Trophoblast cell (in vitro differentiated cells and primary cell): ENCODE measurements at regions not wholly inside any gene's neighbourhood (a gene's known extent, or its start where the extent isn't known, plus 50 kb on each side); places are given as distances from the start of the nearest gene placed in this dataset.
"Not testable (repeated sequence)": the region's sequence is repeated elsewhere in the genome, so short reads cannot be mapped to it uniquely, and the experiment has no call there.

Experiments used
- DNase-seq, 2 donors: peaks; one replicate each; pipeline ENCODE4 v3.0.0-alpha.2; 2016
- H2AFZ ChIP-seq: 2 replicates; pipeline ENCODE4 v1.6.1; 2013; ENCODE audit warnings: low read length, moderate library complexity, mild to moderate bottlenecking; ENCODE audit not compliant: insufficient read depth, poor library complexity
- H2AK5ac ChIP-seq: 2 replicates; pipeline ENCODE4 v1.6.1; 2013; ENCODE audit warnings: mild to moderate bottlenecking, low read length
- H2BK120ac ChIP-seq: 2 replicates; pipeline ENCODE4 v1.6.1; 2013; ENCODE audit warnings: low read length, mild to moderate bottlenecking, moderate library complexity; ENCODE audit not compliant: insufficient read depth, poor library complexity
- H2BK12ac ChIP-seq: 2 replicates; pipeline ENCODE4 v1.6.1; 2013; ENCODE audit warnings: mild to moderate bottlenecking, low read length, moderate library complexity
- H2BK5ac ChIP-seq: 2 replicates; pipeline ENCODE4 v1.6.1; 2013; ENCODE audit warnings: low read length, low read depth, moderate library complexity, mild to moderate bottlenecking; ENCODE audit not compliant: poor library complexity
- H3K14ac ChIP-seq: 2 replicates; pipeline ENCODE4 v1.6.1; 2013; ENCODE audit warnings: mild to moderate bottlenecking, low read length
- H3K18ac ChIP-seq: 2 replicates; pipeline ENCODE4 v1.6.1; 2013; ENCODE audit warnings: mild to moderate bottlenecking, low read length
- H3K23ac ChIP-seq: 2 replicates; pipeline ENCODE4 v1.6.1; 2013; ENCODE audit warnings: low read length
- H3K27ac ChIP-seq: 2 replicates; pipeline ENCODE4 v1.5.1; 2013; ENCODE audit warnings: low read depth, mild to moderate bottlenecking, inconsistent platforms, low read length, moderate library complexity
- H3K27me3 ChIP-seq: 2 replicates; pipeline ENCODE4 v1.6.1; 2013; ENCODE audit warnings: inconsistent platforms, mild to moderate bottlenecking, low read length, moderate library complexity; ENCODE audit not compliant: insufficient read depth
- H3K36me3 ChIP-seq, 2 experiments: 1 replicate in 1 of 2; 2 replicates in 1 of 2; pipeline ENCODE4 v1.6.1; 2013; ENCODE audit warnings: low read length in 2 of 2, mild to moderate bottlenecking in 2 of 2, moderate library complexity in 1 of 2; ENCODE audit not compliant: insufficient read depth in 2 of 2, control insufficient read depth in 1 of 2
- H3K4ac ChIP-seq: 2 replicates; pipeline ENCODE4 v1.6.1; 2013; ENCODE audit warnings: low read depth, mild to moderate bottlenecking, low read length, moderate library complexity
- H3K4me1 ChIP-seq, 2 experiments: 1 replicate in 1 of 2; 2 replicates in 1 of 2; pipeline ENCODE4 v1.6.1; 2013; ENCODE audit warnings: low read length in 2 of 2, mild to moderate bottlenecking in 2 of 2, moderate library complexity in 1 of 2; ENCODE audit not compliant: insufficient read depth in 2 of 2, control insufficient read depth in 1 of 2
- H3K4me2 ChIP-seq: 2 replicates; pipeline ENCODE4 v1.6.1; 2013; ENCODE audit warnings: inconsistent platforms, mild to moderate bottlenecking, low read length, moderate library complexity
- H3K4me3 ChIP-seq: 2 replicates; pipeline ENCODE4 v1.5.1; 2013; ENCODE audit warnings: mild to moderate bottlenecking, low read depth, low read length, inconsistent platforms
- H3K79me1 ChIP-seq: one replicate; pipeline ENCODE4 v1.6.1; 2013; ENCODE audit warnings: low read length
- H3K79me2 ChIP-seq: 2 replicates; pipeline ENCODE4 v1.6.1; 2013; ENCODE audit warnings: low read length, mild to moderate bottlenecking; ENCODE audit not compliant: control insufficient read depth, insufficient read depth, poor library complexity
- H3K9ac ChIP-seq: 2 replicates; pipeline ENCODE4 v1.6.1; 2013; ENCODE audit warnings: mild to moderate bottlenecking, low read length
- H3K9me3 ChIP-seq: 2 replicates; pipeline ENCODE4 v1.6.1; 2013; ENCODE audit warnings: low read depth, mild to moderate bottlenecking, control low read depth, inconsistent platforms, low read length; ENCODE audit not compliant: insufficient read depth
- H4K12ac ChIP-seq: 2 replicates; pipeline ENCODE4 v1.6.1; 2013; ENCODE audit warnings: low read depth, mild to moderate bottlenecking, low read length, moderate library complexity
- H4K8ac ChIP-seq: 2 replicates; pipeline ENCODE4 v1.6.1; 2013; ENCODE audit warnings: low read depth, mild to moderate bottlenecking, low read length, moderate library complexity
- H4K91ac ChIP-seq: one replicate; pipeline ENCODE4 v1.6.1; 2013; ENCODE audit warnings: low read depth, mild to moderate bottlenecking, low read length, moderate library complexity
- WGBS: extraction: QIAGEN DNeasy Blood & Tissue Kit; methylation state at CpG from one replicate; pipeline ENCODE4 v1.1.7; 2013; ENCODE audit warnings: missing lambda C conversion rate; ENCODE audit not compliant: insufficient read length, insufficient coverage; ENCODE audit errors: extremely low coverage; 5-methylcytosine and 5-hydroxymethylcytosine counted together

DNA sequence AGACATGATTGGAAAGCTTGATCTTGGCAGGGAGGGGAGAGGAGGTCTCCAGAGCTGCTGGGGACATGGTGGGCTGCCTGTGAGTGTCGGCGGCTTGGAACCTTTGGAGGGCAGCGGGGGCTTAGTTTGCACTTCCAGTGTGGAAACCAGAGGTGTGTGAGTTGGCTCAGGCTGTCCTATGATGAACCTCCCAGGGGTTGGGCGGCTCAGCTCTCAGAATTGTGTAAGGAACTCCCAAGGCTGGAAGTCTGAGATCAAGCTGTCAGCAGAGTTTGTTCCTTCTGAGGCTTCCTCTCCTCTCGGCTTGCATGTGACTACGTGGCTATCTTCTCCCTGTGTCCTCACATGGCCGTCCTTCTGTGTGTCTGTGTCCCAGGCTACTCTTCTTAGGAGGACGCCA, 87.9 kb upstream of the B3GAT1 start:
- H3K4me1 ChIP-seq: no peaks in the 10 kb centered on the region
- no peak overlapping the region for H4K91ac ChIP-seq
- no peak overlapping the region for H4K8ac ChIP-seq
- H3K18ac ChIP-seq: no peak overlapping the region
- H3K23ac ChIP-seq: no peak overlapping the region
- WGBS: no CpG with 5 or more reads among the region's 8 CpGs
- H3K27me3 ChIP-seq: no peaks in the 10 kb centered on the region
- H3K36me3 ChIP-seq: no peaks in the 10 kb centered on the region
- no peak overlapping the region for H2AK5ac ChIP-seq
- no peak overlapping the region for H3K14ac ChIP-seq
- H3K27ac ChIP-seq: no peak overlapping the region
- H2BK5ac ChIP-seq: no peak overlapping the region
- no peaks in the 10 kb centered on the region for H3K79me2 ChIP-seq
- peaks cover 2% of the 10 kb centered on the region for H3K9me3 ChIP-seq
- no peak overlapping the region for H4K12ac ChIP-seq
- H2BK12ac ChIP-seq: no peak overlapping the region
- no peak overlapping the region for H3K4me2 ChIP-seq
- no peaks in the 10 kb centered on the region for H3K79me1 ChIP-seq
- H3K4me3 ChIP-seq: no peak overlapping the region
- H2AFZ ChIP-seq: no peak overlapping the region
- DNase-seq: no peak
- H2BK120ac ChIP-seq: no peak overlapping the region
- no peak overlapping the region for H3K9ac ChIP-seq
- H3K4ac ChIP-seq: no peak overlapping the region

GRCh38 chr11:134498326-134499139, 86.5 kb upstream of the B3GAT1 start:
- Histone ChIP-seq H3K23ac (no peak overlapping the region), H3K4me2 (no peak overlapping the region), H4K12ac (no peak overlapping the region), H4K91ac (no peak overlapping the region), H2AFZ (no peak overlapping the region), H3K79me1 (no peaks in the 10 kb centered on the region), H3K27me3 (no peaks in the 10 kb centered on the region), H4K8ac (no peak overlapping the region), H3K79me2 (no peaks in the 10 kb centered on the region), H2BK120ac (no peak overlapping the region), H3K18ac (no peak overlapping the region), H3K4me1 (no peaks in the 10 kb centered on the region), H2AK5ac (no peak overlapping the region), H2BK12ac (no peak overlapping the region), H3K4me3 (no peak overlapping the region), H3K9me3 (peaks cover 2% of the 10 kb centered on the region), H3K4ac (no peak overlapping the region), H3K36me3 (no peaks in the 10 kb centered on the region), H3K27ac (no peak overlapping the region), H3K9ac (no peak overlapping the region), H3K14ac (no peak overlapping the region), H2BK5ac (no peak overlapping the region)
- no CpG with 5 or more reads among the region's 19 CpGs for WGBS
- no peak for DNase-seq

DNA sequence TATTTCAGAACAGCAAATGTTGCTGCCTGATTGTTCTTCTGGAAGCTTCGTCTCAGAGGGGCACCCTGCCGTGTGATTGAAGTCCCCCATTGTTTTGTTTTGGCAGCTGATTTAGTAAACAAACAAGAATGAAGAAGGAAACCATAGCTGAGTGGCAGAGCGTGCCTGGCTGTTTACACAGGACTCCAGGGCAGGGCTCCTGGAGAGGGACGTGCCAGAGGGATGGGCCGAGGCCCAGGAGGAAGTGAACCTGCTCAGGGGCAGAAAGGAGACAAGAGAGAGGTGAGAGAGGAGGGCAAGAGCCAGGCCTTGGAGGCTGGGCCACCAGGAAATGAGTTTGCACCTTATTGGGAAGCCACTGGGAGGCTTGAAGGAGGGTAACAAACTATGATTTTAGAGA, 85.5 kb upstream of the B3GAT1 start:
- H4K91ac ChIP-seq: no peak overlapping the region
- H2BK120ac ChIP-seq: no peak overlapping the region
- H3K36me3 ChIP-seq: no peaks in the 10 kb centered on the region
- DNase-seq: no peak
- H4K8ac ChIP-seq: no peak overlapping the region
- no CpG with 5 or more reads among the region's 5 CpGs for WGBS
- no peaks in the 10 kb centered on the region for H3K79me1 ChIP-seq
- no peak overlapping the region for H3K9ac ChIP-seq
- H3K4me2 ChIP-seq: no peak overlapping the region
- no peak overlapping the region for H3K14ac ChIP-seq
- no peaks in the 10 kb centered on the region for H3K4me1 ChIP-seq
- no peak overlapping the region for H3K4me3 ChIP-seq
- H3K18ac ChIP-seq: no peak overlapping the region
- H3K9me3 ChIP-seq: peaks cover 2% of the 10 kb centered on the region
- no peak overlapping the region for H2BK5ac ChIP-seq
- H3K79me2 ChIP-seq: no peaks in the 10 kb centered on the region
- H2AFZ ChIP-seq: no peak overlapping the region
- H3K27me3 ChIP-seq: no peaks in the 10 kb centered on the region
- no peak overlapping the region for H3K23ac ChIP-seq
- H2BK12ac ChIP-seq: no peak overlapping the region
- no peak overlapping the region for H3K4ac ChIP-seq
- no peak overlapping the region for H4K12ac ChIP-seq
- no peak overlapping the region for H3K27ac ChIP-seq
- no peak overlapping the region for H2AK5ac ChIP-seq

GRCh38 chr11:134496058-134496457, 84.0 kb upstream of the B3GAT1 start:
- H2AFZ ChIP-seq, H3K27me3 ChIP-seq, H3K4me1 ChIP-seq, H2AK5ac ChIP-seq, H3K36me3 ChIP-seq, H4K12ac ChIP-seq, H3K18ac ChIP-seq, DNase-seq, H3K9ac ChIP-seq, H3K79me2 ChIP-seq, H2BK5ac ChIP-seq, H3K79me1 ChIP-seq, H3K9me3 ChIP-seq, H2BK120ac ChIP-seq, H3K4me2 ChIP-seq, H3K23ac ChIP-seq, H4K8ac ChIP-seq, H3K4ac ChIP-seq, H3K27ac ChIP-seq, H4K91ac ChIP-seq, H3K4me3 ChIP-seq, H2BK12ac ChIP-seq, H3K14ac ChIP-seq: not testable (repeated sequence)
- WGBS: no CpG with 5 or more reads among the region's 2 CpGs
